Left renal pelvis (tissue), 4 donors: ENCODE measurements at regions not wholly inside any gene's neighbourhood (a gene's known extent, or its start where the extent isn't known, plus 50 kb on each side); places are given as distances from the start of the nearest gene placed in this dataset.

Source experiments
- DNase-seq, 4 donors: peaks; one replicate each; pipeline ENCODE4 v3.0.0-alpha.2; 2013; ENCODE audit warnings: low read depth in 4 of 4, low spot score in 3 of 4

DNA sequence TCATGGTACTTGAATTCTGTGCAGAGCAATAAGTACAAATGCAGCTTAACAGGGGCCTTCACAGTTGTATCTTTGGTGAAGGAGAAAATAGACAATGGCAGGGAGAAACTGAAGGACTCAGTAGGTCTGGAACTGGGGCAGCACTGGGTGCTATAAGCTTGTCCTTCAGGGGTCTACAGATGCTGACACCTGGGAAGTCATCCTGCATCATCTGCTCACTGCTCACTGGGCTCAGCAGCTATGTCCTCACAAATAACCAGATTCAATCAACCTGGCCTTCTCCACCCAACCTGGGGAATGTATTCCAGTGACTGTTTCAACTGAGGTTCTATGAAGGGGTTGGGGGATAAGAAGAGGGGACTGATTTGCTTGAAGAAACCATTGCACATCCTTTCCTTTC, 117.0 kb downstream of the ZNF280B start:
- no peak for DNase-seq

DNA sequence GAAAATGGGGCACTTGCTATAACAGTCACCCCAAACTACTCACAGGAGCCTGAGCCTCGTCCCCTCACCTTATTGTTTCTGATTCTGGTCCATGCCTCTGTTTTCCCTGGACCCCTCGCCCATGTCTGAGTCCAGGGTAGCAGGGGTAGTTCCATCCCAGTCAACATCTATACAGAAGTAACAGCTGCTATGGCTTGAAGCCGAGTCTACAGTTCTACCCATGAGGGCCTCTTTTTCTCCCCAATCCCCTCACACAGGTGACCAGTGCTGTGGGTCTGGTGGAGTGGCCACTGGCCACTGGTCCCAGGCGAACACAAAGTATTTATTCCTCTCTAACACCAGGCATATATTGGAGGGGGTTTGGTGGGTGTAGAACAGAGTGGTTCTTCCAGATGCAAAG, 116.4 kb downstream of the ZNF280B start:
- DNase-seq = no peak

DNA sequence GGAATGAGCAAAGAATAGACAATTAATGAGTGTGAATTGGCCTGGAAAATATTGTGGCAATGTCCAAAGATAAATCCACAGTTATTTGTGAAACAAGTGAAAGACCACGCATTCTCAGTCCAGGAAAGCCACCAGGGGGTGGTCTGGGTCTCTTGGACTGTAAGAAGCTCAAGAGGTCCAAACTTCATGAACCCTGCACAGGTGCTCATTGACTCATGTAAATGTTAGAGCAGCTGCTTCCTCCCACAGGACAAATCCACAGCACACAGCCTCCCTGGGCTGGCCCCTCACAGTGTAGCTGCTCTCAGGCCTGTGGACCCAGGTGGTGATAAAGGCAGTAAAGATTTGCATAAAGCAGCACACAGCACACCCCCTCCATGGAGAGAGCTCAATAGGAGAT, 114.0 kb downstream of the ZNF280B start:
- DNase-seq = no peak

DNA sequence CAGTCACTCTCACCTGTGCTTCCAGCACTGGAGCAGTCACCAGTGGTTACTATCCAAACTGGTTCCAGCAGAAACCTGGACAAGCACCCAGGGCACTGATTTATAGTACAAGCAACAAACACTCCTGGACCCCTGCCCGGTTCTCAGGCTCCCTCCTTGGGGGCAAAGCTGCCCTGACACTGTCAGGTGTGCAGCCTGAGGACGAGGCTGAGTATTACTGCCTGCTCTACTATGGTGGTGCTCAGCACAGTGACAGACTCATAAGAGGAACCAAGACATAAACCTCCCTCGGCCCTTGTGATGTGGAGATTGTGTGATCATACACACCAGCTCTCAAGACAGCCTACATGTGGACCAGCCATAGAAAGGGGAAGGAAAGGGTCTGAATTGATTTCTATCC, 113.3 kb downstream of the ZNF280B start:
- no peak for DNase-seq

DNA sequence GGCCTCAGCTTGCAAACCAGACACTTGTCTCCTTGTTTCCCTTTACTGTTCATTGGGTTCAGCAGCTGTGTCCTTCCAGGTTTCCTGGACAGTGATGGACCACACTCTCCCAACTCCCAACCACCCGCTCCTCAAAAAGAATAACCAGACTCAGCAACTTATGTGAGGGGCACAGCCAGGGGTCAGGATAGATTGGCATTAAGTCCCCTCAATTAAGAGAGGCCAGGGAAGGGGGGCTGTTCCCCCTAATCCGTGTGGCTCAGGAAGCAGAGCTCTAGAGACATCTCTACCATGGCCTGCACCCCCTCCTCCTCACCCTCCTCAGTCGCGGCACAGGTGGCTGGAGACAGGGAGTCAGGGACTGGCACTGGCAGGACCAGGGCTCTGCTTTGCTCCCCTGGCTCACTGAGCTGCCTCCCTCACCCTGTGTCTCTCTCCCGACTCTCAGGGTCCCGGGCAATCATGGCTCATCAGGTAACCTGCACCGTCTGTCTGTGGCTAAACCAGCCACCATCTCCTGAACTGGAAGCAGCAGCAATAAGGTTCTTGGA, 111.7 kb downstream of the ZNF280B start:
- no peak for DNase-seq

DNA sequence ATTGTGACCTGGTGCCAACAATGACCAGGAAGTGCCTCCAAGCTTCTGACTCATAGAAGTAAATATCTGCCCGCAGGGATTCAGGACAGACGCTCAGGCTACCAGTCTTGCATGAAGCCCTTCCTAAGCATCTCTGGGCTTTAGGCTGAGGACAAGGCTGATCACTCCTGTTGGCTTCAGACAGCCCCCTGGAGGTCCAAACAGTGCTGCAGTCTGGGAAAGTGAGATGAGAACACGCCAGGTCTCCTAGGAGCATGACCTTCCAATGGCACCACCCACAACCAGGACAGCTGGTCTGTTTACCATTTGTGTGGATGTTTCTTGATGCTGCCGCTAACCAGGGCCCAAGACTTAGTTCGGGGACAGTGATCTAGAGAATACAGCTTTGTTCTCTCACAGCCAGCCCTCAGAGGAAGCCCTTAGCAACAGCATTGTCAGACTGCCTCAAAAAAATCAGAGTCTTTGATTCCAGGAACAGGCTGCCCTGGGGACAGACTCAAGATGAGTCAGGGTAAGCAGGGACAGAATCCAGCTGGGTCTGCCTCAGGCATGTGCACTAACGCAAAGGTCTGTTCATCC, 111.2 kb downstream of the ZNF280B start:
- DNase-seq = no peak

DNA sequence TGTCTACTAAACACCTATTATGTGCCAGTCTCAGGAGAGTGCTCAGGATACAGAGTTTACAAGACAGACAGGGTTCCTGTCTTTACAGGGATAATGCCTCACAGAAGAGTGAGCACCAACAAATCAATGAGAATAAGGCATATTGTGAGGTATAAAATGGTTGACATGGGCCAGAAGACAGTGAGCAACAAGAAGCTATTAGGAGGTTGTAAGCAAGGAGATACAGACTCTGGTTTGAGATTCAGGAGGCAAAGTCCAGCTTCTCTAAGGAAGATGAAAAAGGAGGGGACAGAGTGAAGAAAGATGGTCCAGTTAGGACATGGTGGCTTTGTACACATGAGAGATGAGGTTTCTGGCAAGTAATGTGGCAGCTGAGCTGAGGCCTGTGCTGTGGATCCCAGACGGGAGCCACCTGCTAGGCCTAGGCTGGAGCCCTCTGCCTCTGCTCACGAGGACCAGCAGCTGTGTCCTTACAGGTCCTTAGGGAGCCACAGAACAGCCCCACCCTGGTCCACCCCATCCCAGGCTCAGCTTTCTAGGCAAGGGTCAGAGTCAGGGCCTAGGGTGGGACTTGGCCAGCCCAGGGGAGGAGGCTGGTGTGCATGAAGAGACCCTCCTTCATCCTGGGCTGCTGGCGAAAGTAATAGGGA, 110.5 kb downstream of the ZNF280B start:
- DNase-seq = no peak

DNA sequence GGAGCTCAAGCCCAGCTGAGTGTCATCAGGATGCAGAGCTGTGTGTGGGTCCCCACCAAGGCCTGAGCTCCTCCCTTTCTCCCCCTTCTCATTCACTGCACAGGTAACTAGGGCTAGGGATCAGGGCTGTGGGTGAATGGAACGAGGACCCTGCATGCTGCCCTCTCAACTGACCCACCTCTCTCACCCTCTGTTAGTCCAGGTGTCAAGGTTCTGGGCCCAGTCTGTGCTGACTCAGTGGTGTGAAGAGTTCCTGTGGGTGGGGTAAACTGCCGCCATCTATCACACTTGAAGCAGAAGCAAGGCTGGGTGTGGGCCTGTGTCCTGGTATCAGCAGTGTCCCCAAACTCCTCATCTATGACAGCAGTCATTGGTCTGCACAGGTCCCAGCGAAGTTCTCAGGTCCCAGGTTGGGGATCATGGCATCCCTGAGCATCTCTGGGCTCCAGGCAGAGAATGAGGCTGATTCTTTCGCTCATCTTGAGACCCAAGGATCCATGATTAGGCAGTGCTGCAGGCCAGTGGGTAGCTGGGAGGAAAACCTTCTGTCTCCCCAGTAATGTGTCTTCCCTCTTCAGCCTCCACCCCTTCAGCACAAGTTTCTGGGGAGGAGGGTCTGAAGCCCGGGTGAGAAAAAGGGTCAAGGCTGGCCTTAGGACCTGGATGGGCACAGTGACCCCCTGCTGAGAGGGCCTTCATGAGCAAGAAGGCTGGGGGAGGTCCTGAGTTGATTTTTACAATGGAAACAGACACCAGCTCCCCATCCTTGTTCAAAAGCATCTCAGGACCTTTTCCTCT, 109.8 kb downstream of the ZNF280B start:
- no peak for DNase-seq

DNA sequence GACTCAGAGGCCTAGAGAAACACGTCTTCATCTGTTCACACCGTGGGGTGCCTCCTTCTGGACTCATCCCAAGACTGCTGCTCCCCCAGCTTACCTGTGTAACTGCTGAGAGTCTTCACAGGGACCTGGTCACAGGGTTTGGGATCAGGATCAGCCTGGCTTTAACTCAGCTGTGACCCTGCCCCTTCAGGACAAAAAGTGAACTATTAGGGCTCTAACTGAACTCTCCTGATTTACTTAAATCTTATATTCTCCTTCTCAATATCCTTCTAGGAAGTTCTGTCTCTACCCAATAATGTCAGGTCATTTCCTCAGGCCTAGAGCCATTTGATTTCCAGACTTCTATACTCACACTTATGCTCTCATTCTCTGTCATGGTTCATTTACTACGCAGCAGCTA, 108.4 kb downstream of the ZNF280B start:
- DNase-seq = no peak

DNA sequence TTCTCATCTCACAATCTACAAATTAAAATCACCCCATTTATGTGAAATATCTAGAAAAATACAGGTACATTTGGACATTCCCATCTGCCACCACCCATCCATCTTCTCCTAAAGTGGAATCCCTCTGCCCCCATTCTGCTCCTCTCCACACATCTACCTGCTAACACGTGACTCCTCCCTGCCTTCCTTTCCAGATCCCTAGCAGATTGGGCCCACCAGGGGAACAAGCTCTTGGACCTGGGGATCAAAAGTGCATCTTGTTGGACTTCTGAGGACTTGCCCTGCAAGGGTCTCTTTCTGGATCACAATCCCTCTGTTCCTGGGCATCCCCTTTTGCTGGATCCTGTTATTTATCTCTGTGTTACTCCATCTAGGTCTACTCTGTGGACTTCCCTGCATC, 107.6 kb downstream of the ZNF280B start:
- DNase-seq = no peak

DNA sequence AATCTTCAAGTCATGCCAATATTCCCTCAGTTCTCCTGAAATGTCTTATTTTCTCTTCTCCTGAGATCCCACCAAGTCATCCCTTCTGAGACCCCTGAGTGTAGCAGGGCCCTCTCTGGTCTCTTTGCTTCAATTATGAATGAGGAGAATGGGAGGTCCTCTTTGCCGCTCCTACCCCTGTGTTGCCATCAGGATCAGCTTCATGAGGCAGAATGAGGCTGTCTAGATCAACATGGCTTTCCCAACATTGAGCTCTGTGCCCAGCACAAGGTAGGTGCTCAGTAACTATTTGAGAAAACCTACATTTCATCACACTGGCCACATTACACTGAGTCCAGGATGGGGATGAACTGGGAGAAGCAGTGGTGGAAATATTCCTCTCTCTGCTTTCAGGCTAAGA, 107.2 kb downstream of the ZNF280B start:
- DNase-seq = no peak

DNA sequence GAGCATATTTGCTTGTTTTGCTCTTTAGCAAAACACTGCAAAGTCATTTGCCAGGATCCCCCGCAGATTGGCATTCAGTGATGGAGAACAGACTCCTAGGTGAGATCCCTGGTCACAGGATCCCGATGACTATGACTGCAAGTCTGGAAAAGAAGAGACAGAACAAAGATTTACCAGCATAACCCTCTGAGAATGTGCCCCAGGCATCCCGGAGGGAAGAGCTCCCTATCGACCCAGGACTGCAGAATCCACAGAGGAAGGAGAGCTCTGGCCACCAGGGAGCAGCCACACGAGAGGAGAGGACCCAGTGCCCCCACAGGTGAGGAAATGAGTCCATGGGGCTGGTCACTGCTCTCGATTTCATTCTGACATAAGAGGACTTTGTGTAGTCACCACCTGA, 105.2 kb downstream of the ZNF280B start:
- DNase-seq = no peak

DNA sequence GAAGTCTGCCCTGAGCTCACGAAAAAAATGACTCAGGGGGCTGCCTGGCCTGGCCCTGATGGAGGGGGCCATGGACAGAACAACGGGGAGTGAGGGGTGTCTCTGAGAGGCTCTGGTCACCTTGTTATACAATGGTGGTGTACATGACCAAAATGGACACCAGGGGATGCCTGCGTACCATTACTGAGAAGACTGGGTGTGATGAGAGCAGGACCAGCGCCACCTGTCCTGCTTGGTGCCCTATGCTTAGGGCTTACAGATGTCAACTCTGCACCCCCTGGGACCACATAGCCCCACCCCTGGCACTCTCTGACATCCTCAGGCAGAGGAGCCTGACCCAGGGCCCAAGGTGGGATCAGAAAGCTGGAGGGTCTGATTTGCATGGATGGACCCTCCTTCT, 104.8 kb downstream of the ZNF280B start:
- no peak for DNase-seq

DNA sequence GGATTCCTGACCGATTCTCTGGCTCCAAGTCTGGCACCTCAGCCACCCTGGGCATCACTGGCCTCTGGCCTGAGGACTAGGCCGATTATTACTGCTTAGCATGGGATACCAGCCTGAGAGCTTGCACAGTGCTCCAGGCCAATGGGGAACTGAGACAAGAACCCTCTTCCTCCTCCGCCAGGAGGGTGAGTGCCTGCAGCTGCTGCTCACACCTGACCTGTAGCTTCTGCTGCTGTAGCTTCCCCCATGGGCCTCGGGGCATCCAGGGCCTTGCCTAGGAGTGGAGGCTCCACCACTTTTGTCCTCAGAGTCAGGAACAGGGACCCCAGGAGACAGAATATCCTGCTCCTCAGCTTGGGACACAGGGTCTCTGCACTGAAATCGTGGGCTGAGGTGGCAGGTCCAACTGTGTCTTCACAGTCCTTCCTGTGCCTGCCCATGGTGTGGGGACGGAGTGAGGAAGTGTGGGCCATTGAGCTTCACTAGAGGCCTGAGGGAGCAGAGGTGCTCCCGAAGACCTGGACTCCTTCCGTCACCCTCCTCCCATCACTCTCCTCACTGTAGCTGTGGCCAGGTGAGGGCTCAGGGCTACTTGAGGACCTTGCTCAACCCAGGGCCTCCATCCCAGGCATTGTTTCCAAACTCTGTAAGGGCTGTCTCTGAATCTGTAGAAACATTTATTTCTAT, 103.8 kb downstream of the ZNF280B start:
- DNase-seq = no peak

DNA sequence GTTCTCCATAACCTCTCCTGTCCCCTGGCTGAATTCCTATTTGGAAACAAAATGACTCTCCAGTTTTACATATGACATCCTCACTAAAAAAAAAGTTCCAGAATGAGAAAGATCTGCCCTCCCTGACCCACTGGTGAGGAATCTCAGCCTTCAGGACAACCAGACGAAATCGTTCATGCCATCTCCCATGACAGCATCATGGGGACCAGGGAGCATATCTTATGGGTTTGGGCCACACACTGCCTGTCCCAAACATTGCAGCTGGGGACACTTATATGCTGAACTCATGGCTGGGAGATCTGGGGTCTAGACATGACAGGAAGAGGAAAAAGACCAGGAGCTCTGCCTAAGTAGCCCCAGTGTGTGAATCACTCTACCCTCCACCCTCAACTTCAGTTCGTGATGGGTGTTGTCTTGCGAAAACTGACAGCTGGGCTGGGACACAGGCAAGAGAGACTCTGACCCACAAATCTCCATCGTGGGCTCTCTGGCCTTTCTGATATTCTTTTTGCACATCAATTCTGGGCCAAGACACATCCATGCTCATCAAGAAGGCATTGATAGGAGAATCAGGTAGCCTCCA, 102.0 kb downstream of the ZNF280B start:
- no peak for DNase-seq

DNA sequence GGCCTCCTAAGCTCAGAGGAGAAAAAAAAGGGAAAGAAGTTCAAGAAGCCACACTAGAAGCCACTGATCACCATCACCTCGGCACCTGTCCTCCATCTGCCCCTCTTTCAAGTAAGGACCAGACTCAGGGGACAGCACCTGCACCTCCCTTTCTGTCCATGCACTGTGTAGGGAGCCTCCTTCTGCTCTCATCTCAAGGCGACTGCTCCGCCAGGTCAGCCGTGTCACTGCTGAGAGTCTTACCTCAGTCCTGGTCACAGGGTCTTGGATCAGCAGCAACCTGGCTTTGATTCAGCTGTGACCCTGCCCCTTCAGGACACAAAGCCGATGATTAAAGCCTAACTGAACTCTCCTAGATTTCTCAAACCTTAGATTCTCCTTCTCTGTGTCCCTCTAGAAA, 101.5 kb downstream of the ZNF280B start:
- DNase-seq = no peak

DNA sequence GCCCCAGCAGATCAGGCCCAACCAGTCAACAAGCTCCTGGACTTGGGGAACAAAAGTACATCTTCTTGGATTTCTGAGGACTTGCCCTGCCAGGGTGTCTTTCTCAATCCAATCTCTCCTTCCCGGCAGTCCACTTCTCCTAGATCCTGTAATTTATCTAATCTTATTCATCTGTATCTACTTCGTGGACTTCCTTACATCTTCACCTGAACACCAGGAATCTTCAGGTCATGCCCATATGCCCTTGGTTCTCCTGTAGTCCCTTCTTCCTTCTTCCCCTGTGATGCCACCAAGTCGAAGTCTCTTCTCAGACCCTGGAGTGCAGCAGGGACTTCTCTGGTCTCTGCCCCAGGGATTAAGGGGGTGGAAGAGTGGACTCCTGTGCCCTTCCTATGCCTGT, 100.3 kb downstream of the ZNF280B start:
- no peak for DNase-seq

DNA sequence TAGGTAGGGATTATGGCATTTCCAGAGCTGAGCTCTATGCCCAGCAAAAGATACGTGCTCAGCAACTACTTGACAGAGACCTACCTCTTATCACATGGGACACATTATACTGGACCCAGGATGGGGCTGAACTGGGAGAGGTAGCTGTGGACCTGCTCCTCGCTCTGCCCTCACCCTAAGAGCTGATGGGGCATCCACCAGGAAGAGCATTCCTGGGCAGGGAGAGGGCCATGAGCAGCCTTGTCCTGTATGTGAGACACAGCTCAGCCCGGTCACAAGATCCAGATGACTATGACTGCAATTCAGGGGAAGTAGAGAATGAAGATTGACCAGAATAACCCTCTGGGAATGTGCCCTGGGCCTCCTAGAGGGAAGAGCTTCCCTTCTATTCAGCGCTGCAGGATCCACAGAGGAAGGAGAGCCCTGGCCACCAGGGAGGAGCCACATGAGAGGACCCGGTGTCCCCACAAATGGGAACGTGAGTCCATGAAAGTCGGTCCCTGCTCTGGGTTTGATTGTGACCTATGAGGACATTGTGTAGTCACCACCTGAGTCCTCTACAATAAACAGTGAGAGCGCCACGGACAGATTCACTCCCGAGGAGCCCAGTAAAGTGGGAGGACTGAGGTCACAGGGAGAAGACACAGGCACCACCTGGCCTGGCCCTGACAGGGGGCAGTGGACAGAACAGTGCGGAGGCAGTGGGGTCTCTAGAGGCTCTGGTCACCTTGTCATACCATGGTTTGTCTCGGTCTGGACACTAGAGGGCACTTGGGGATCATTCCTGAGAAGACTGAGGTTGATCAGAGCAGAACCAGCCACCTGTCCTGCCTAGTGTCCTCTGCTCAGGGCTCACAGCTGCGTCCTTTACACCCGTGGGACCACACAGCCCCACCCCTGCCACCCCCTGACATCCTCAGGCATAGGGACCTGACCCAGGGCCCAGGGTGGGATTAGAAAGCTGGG, 99.5 kb downstream of the ZNF280B start:
- no peak for DNase-seq

DNA sequence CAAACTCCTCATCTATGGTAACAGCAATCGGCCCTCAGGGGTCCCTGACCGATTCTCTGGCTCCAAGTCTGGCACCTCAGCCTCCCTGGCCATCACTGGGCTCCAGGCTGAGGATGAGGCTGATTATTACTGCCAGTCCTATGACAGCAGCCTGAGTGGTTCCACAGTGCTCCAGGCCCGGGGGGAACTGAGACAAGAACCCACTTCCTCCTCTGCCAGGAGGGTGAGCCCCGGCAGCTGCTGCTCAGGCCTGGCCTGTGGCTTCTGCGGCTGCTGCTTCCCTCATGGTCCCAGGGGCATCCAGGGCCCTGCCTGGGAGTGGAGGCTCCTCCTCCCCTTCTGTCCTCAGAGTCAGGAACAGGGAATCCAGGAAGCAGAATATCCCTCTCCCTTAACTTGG, 98.4 kb downstream of the ZNF280B start:
- no peak for DNase-seq

DNA sequence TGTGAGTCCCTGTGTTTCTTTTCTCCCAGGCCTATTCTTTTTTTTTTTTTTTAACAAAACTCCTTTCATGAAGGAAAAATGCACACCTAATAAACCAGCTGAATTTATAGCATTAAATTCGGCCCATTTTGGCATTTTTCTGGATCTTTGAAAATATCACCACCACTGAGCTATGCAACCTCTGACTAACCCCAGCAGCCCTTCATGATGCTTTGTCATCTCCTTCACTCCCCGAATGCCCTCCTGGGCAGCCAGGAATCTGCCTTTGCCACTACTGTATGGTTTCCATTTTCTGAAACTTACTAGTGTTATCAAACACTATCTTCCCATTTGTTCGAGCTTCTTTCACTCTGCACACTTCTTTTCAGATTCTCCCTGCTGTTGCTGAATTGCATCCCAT, 97.9 kb downstream of the ZNF280B start:
- no peak for DNase-seq
